ENCODE measurements at regions not wholly inside any gene's neighbourhood (a gene's known extent, or its start where the extent isn't known, plus 50 kb on each side); places are given as distances from the start of the nearest gene placed in this dataset.
"Not testable (repeated sequence)": the region's sequence is repeated elsewhere in the genome, so short reads cannot be mapped to it uniquely, and the experiment has no call there.

- DNase-seq: no peak
Measured at GRCh38 chr11:121895919-121896318, 220.1 kb downstream of the BLID start.

- DNase-seq: no peak
Measured at GRCh38 chr11:121894581-121894980, 221.4 kb downstream of the BLID start.

GRCh38 chr11:121892863-121893262 is 223.2 kb downstream of the BLID start:
- no peak for DNase-seq

- no peak for DNase-seq
Measured at GRCh38 chr11:121892131-121892681, 223.8 kb downstream of the BLID start.

GRCh38 chr11:121890946-121891515 is 225.0 kb downstream of the BLID start:
- no peak for DNase-seq

- DNase-seq: no peak
Measured at GRCh38 chr11:121890377-121890776, 225.6 kb downstream of the BLID start.

- DNase-seq: no peak
Measured at GRCh38 chr11:121889931-121890330, 226.1 kb downstream of the BLID start.

- DNase-seq: no peak
Measured at GRCh38 chr11:121889186-121889585, 226.8 kb downstream of the BLID start.

- no peak for DNase-seq
Measured at GRCh38 chr11:121887976-121888557, 227.9 kb downstream of the BLID start.

GRCh38 chr11:121887569-121887968 is 228.4 kb downstream of the BLID start:
- DNase-seq: no peak

GRCh38 chr11:121886996-121887395 is 229.0 kb downstream of the BLID start:
- DNase-seq: no peak

- DNase-seq: no peak
Measured at GRCh38 chr11:121886005-121886734, 229.8 kb downstream of the BLID start.

- DNase-seq: no peak
Measured at GRCh38 chr11:121884626-121885025, 231.4 kb downstream of the BLID start.

GRCh38 chr11:121881806-121882205 is 234.2 kb downstream of the BLID start:
- no peak for DNase-seq

- DNase-seq: no peak
Measured at GRCh38 chr11:121877152-121877551, 238.9 kb downstream of the BLID start.

- no peak for DNase-seq
Measured at GRCh38 chr11:121873766-121874165, 242.2 kb downstream of the BLID start.

GRCh38 chr11:121872356-121872755 is 243.7 kb downstream of the BLID start:
- DNase-seq: no peak

- no peak for DNase-seq
Measured at GRCh38 chr11:121870206-121871045, 245.6 kb downstream of the BLID start.

GRCh38 chr11:121869478-121869877 is 246.5 kb downstream of the BLID start:
- DNase-seq: no peak

- DNase-seq: no peak
Measured at GRCh38 chr11:121866754-121867153, 249.3 kb downstream of the BLID start.

- no peak for DNase-seq
Measured at GRCh38 chr11:121864660-121865059, 251.4 kb downstream of the BLID start.

GRCh38 chr11:121863126-121863525 is 252.9 kb downstream of the BLID start:
- no peak for DNase-seq

GRCh38 chr11:121855138-121855537 is 260.9 kb downstream of the BLID start:
- DNase-seq: not testable (repeated sequence)
